ENCODE measurements at regions not wholly inside any gene's neighbourhood (a gene's known extent, or its start where the extent isn't known, plus 50 kb on each side); places are given as distances from the start of the nearest gene placed in this dataset.

GRCh38 chr1:112196008-112196588 is 199.9 kb upstream of the CTTNBP2NL start:
- Histone ChIP-seq H3K27ac (ENCODE audit: insufficient read depth, low read length) (no peak overlapping the region), H3K4me1 (ENCODE audit: control insufficient read depth, insufficient read depth, low read length) (no peaks in the 10 kb centered on the region), H3K27me3 (ENCODE audit: control insufficient read depth, insufficient read depth, low read length) (no peaks in the 10 kb centered on the region), H2BK120ac (ENCODE audit: low read depth, low read length) (no peak overlapping the region), H3K4me3 (ENCODE audit: insufficient read depth, low read depth, low read length) (no peak overlapping the region), H3K9me3 (ENCODE audit: control insufficient read depth, insufficient read depth, low read length) (no peaks in the 10 kb centered on the region), H2AK5ac (ENCODE audit: low read depth, low read length) (no peak overlapping the region), H3K9ac (ENCODE audit: low read depth, low read length) (no peak overlapping the region), H4K8ac (ENCODE audit: low read depth in 2 of 2, low read length in 2 of 2) (no peak overlapping the region), H2BK5ac (ENCODE audit: low read depth, low read length, poor library complexity, severe bottlenecking) (no peak overlapping the region), H3K79me1 (ENCODE audit: low read depth in 1 of 2, low read length in 2 of 2) (no peaks in the 10 kb centered on the region), H4K91ac (ENCODE audit: insufficient read depth, low read depth, low read length) (no peak overlapping the region), H3K36me3 (ENCODE audit: control insufficient read depth, insufficient read depth, low read length) (no peaks in the 10 kb centered on the region), H3K4ac (ENCODE audit: low read depth, low read length) (no peak overlapping the region), H3K4me2 (ENCODE audit: low read depth, low read length) (no peak overlapping the region), H2AK9ac (replicated peaks; ENCODE audit: low read depth, low read length, poor library complexity) (no peak overlapping the region), H4K20me1 (ENCODE audit: insufficient read depth, low read length) (no peaks in the 10 kb centered on the region), H3K23ac (ENCODE audit: low read depth, low read length) (no peak overlapping the region), H3K56ac (ENCODE audit: extremely low read depth, insufficient read depth, low read length) (no peak overlapping the region), H2BK20ac (ENCODE audit: low read depth, low read length) (no peak overlapping the region), H3K9me1 (ENCODE audit: insufficient read depth, low read length) (no peaks in the 10 kb centered on the region), H2AFZ (replicated peaks; ENCODE audit: low read length, poor library complexity) (no peak overlapping the region), H3K14ac (replicated peaks; ENCODE audit: low read depth, low read length) (no peak overlapping the region), H2BK15ac (ENCODE audit: low read depth, low read length) (no peak overlapping the region), H3K18ac (ENCODE audit: low read depth, low read length) (no peak overlapping the region), H4K5ac (ENCODE audit: low read depth, low read length) (no peak overlapping the region)
- dilution Hi-C loops (cut with HindIII; ENCODE audit: low sequenced_read_pairs, unreplicated experiment): no loop called here
- in situ Hi-C loops (cut with MboI; ENCODE audit: low sequenced_read_pairs): no loop called here
- ATAC-seq (ENCODE audit: low read depth) (no peak), DNase-seq (no peak)
- ChIA-PET CTCF (no interaction called here), POLR2A (ENCODE audit: unreplicated experiment) (no interaction called here)
- intact Hi-C loops (cut with micrococcal nuclease): no loop called here
- no TSS peak for BruUV-seq (replicated peaks)
- 0% methylated on average over 1 of the region's 4 CpGs; no CpG with 5 or more reads in 1 of the 2 experiments for WGBS, 2 experiments (ENCODE audit: extremely low coverage in 2 of 2, insufficient read length in 1 of 2)
- TF ChIP-seq, protein P1, sequence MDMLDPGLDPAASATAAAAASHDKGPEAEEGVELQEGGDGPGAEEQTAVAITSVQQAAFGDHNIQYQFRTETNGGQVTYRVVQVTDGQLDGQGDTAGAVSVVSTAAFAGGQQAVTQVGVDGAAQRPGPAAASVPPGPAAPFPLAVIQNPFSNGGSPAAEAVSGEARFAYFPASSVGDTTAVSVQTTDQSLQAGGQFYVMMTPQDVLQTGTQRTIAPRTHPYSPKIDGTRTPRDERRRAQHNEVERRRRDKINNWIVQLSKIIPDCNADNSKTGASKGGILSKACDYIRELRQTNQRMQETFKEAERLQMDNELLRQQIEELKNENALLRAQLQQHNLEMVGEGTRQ (IDR thresholded peaks at IDR 0.05; ENCODE audit: low read depth, low read length): no peak
- no peak for TF ChIP-seq POLR2A (IDR thresholded peaks at IDR 0.05; ENCODE audit: low read depth, low read length)
- TF ChIP-seq MXI1 (IDR thresholded peaks at IDR 0.05; ENCODE audit: borderline replicate concordance, low read depth, low read length): no peak
- no peak for TF ChIP-seq SMC3 (IDR thresholded peaks at IDR 0.05; ENCODE audit: low read depth, low read length)
- TF ChIP-seq RCOR1 (IDR thresholded peaks at IDR 0.05; ENCODE audit: insufficient replicate concordance, low read length): no peak
- no peak for TF ChIP-seq CEBPB (IDR thresholded peaks at IDR 0.05; ENCODE audit: low read depth, low read length)
- TF ChIP-seq RFX5 (IDR thresholded peaks at IDR 0.05; ENCODE audit: low read depth, low read length): no peak
- no peak for TF ChIP-seq RAD21 (IDR thresholded peaks at IDR 0.05; ENCODE audit: low read length)
